Activated CD8-positive, alpha-beta T cell treated with anti-CD3 and anti-CD28 coated beads for 36 hours (primary cell): ENCODE measurements at regions not wholly inside any gene's neighbourhood (a gene's known extent, or its start where the extent isn't known, plus 50 kb on each side); places are given as distances from the start of the nearest gene placed in this dataset.

Experiments
- ATAC-seq: fragments of 200-7000 bp; cut with Tn5 transposase; one replicate; pipeline ENCODE4 v1.10.0; 2021; ENCODE audit warnings: mild to moderate bottlenecking, moderate library complexity
- CTCF ChIA-PET: fragments of 350-600 bp; sonication (Branson Sonifier 250); formaldehyde crosslinking; loops from one replicate; lab custom pipeline; 2021; ENCODE audit warnings: antibody characterized with exemption; lab: Charles Lee
- POLR2A ChIA-PET: fragments of 350-600 bp; sonication (Branson Sonifier 250); formaldehyde crosslinking; loops from one replicate; lab custom pipeline; 2021; ENCODE audit warnings: antibody characterized with exemption; lab: Charles Lee
- DNase-seq: peaks from one replicate; pipeline ENCODE4 v3.0.0-alpha.2; 2020
- H3K27ac Mint-ChIP-seq: one replicate; pipeline ENCODE4 v1.8.0; 2021; ENCODE audit warnings: mild to moderate bottlenecking, mixed read lengths
- H3K27me3 Mint-ChIP-seq: one replicate; pipeline ENCODE4 v1.8.0; 2021; ENCODE audit warnings: mixed read lengths
- H3K36me3 Mint-ChIP-seq: one replicate; pipeline ENCODE4 v1.8.0; 2021; ENCODE audit warnings: low read depth, mixed read lengths
- H3K4me1 Mint-ChIP-seq: one replicate; pipeline ENCODE4 v1.8.0; 2021; ENCODE audit warnings: low read depth, mixed read lengths
- H3K4me3 Mint-ChIP-seq: one replicate; pipeline ENCODE4 v1.8.0; 2021; ENCODE audit warnings: mild to moderate bottlenecking, moderate library complexity, mixed read lengths
- H3K9me3 Mint-ChIP-seq: one replicate; pipeline ENCODE4 v1.8.0; 2021; ENCODE audit warnings: mixed read lengths
- intact Hi-C: fragments of 100-400 bp; cut with micrococcal nuclease; formaldehyde crosslinking; loops from one replicate; pipeline ENCODE4 v1.10.0; 2022
- TF ChIP-seq, protein P1 (sequence below): fragments of 200-600 bp; IDR thresholded peaks from one replicate; pipeline ENCODE4 v1.8.0; 2022; ENCODE audit warnings: antibody characterized with exemption, mild to moderate bottlenecking

DNA sequence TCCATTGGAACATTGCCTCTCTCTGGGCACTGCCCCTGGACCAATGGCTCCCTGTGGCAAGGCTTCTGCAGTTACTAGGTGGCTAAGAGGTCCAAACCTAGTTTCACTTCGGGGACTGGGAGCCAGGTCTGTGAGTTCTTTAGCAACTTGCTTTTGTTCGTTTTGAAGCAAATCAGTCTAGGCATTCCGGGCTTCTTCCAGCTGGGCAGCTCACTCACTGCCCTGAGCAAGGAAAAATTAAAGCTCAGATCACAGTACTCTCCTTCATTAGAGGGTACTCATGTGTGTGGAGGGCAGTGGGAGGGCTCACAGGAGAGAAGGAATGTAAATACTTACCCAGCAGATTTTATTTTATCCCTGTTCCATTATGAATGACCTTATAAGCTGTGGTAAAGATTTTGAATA, 80.3 kb downstream of the SPP2 start:
- intact Hi-C loops: no loop called here
- H3K4me1 Mint-ChIP-seq: peaks cover 3% of the 10 kb centered on the region
- CTCF ChIA-PET: interaction anchor here (0.9 to 2.7 kb wide), 4 partner anchors 12 to 415 kb away, joined by 3 to 12 read pairs (median 4); no protein-coding TSS in a partner anchor
- no peak overlapping the region for H3K27ac Mint-ChIP-seq
- no peaks in the 10 kb centered on the region for H3K36me3 Mint-ChIP-seq
- no peak for DNase-seq
- no peaks in the 10 kb centered on the region for H3K27me3 Mint-ChIP-seq
- TF ChIP-seq, protein P1, sequence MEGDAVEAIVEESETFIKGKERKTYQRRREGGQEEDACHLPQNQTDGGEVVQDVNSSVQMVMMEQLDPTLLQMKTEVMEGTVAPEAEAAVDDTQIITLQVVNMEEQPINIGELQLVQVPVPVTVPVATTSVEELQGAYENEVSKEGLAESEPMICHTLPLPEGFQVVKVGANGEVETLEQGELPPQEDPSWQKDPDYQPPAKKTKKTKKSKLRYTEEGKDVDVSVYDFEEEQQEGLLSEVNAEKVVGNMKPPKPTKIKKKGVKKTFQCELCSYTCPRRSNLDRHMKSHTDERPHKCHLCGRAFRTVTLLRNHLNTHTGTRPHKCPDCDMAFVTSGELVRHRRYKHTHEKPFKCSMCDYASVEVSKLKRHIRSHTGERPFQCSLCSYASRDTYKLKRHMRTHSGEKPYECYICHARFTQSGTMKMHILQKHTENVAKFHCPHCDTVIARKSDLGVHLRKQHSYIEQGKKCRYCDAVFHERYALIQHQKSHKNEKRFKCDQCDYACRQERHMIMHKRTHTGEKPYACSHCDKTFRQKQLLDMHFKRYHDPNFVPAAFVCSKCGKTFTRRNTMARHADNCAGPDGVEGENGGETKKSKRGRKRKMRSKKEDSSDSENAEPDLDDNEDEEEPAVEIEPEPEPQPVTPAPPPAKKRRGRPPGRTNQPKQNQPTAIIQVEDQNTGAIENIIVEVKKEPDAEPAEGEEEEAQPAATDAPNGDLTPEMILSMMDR: no peak
- H3K4me3 Mint-ChIP-seq: no peak overlapping the region
- ATAC-seq: no peak
- no peaks in the 10 kb centered on the region for H3K9me3 Mint-ChIP-seq
- POLR2A ChIA-PET: no interaction called here

DNA sequence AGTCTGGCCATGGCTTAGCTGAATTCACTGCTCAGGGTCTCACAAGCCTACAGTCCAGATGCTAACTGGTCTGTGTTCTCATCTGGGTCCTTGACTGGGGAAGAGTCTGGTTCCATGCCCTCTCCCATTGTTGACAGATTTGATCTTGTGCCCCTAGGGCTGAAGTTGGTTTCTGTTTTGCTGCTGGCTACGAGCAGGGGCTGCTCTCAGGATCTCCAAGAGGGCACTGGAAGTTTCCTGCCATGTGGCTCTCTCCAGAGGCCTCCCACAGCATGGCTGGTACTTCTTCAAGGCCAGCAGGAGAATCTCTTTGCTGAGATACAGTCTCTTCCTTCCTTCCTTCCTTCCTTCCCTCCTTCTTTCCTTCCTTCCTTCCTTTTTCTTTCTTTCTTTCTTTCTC, 78.1 kb downstream of the SPP2 start:
- Mint-ChIP-seq H3K4me3 (no peak overlapping the region), H3K27ac (no peak overlapping the region), H3K4me1 (no peaks in the 10 kb centered on the region), H3K9me3 (no peaks in the 10 kb centered on the region), H3K36me3 (no peaks in the 10 kb centered on the region), H3K27me3 (no peaks in the 10 kb centered on the region)
- TF ChIP-seq, protein P1: no peak
- DNase-seq (no peak), ATAC-seq (no peak)
- CTCF ChIA-PET: no interaction called here
- POLR2A ChIA-PET: no interaction called here
- intact Hi-C loops: no loop called here
